ENCODE measurements at regions not wholly inside any gene's neighbourhood (a gene's known extent, or its start where the extent isn't known, plus 50 kb on each side); places are given as distances from the start of the nearest gene placed in this dataset.
"Not testable (repeated sequence)": the region's sequence is repeated elsewhere in the genome, so short reads cannot be mapped to it uniquely, and the experiment has no call there.

- Mint-ChIP-seq H3K27me3 (no peaks in the 10 kb centered on the region), H3K9me3 (peaks cover 19% of the 10 kb centered on the region), H3K36me3 (no peaks in the 10 kb centered on the region), H3K27ac (no peak overlapping the region), H3K4me3 (no peak overlapping the region), H3K4me1 (ENCODE audit: low read depth in 2 of 2) (no peaks in the 10 kb centered on the region)
- DNase-seq (ENCODE audit: low spot score) (no peak), ATAC-seq (no peak)
These were observed 1512.8 kb upstream of the LRRTM3 start for GRCh38 chr10:65413001-65413400.

- no peak overlapping the region for H3K4me3 Mint-ChIP-seq
- no peaks in the 10 kb centered on the region for H3K36me3 Mint-ChIP-seq
- no peak for ATAC-seq
These were observed 1510.5 kb upstream of the LRRTM3 start for GRCh38 chr10:65415318-65415717.

GRCh38 chr10:65416094-65416493, 1509.7 kb upstream of the LRRTM3 start:
- ATAC-seq (no peak), DNase-seq (ENCODE audit: low spot score) (no peak)
- H3K27me3 Mint-ChIP-seq = no peaks in the 10 kb centered on the region
- peaks cover 17% of the 10 kb centered on the region for H3K9me3 Mint-ChIP-seq
- no peaks in the 10 kb centered on the region for H3K4me1 Mint-ChIP-seq (ENCODE audit: low read depth in 2 of 2)
- H3K36me3 Mint-ChIP-seq = no peaks in the 10 kb centered on the region
- no peak overlapping the region for H3K4me3 Mint-ChIP-seq
- H3K27ac Mint-ChIP-seq = no peak overlapping the region

More at GRCh38 chr10:65415318-65415717, 1510.5 kb upstream of the LRRTM3 start:
- Mint-ChIP-seq H3K4me1 (ENCODE audit: low read depth in 2 of 2) (no peaks in the 10 kb centered on the region), H3K27ac (no peak overlapping the region), H3K27me3 (no peaks in the 10 kb centered on the region), H3K9me3 (peaks cover 17% of the 10 kb centered on the region)
- DNase-seq (ENCODE audit: low spot score) = no peak

- H3K36me3 Mint-ChIP-seq = peaks cover 4% of the 10 kb centered on the region
- H3K4me1 Mint-ChIP-seq (ENCODE audit: low read depth in 2 of 2) = no peaks in the 10 kb centered on the region
- peaks cover 31% of the 10 kb centered on the region for H3K9me3 Mint-ChIP-seq
- no peaks in the 10 kb centered on the region for H3K27me3 Mint-ChIP-seq
- no peak for DNase-seq (ENCODE audit: low spot score)
- H3K4me3 Mint-ChIP-seq = no peak overlapping the region
- H3K27ac Mint-ChIP-seq = no peak overlapping the region
- no peak for ATAC-seq
These were observed 1506.2 kb upstream of the LRRTM3 start for GRCh38 chr10:65419629-65420028.

- Mint-ChIP-seq H3K9me3 (peaks cover 23% of the 10 kb centered on the region), H3K4me1 (ENCODE audit: low read depth in 2 of 2) (no peaks in the 10 kb centered on the region)
- no peak for DNase-seq (ENCODE audit: low spot score)
These were observed 1502.8 kb upstream of the LRRTM3 start for GRCh38 chr10:65423043-65423442.

GRCh38 chr10:65429381-65429780, 1496.5 kb upstream of the LRRTM3 start:
- not testable (repeated sequence) for DNase-seq (ENCODE audit: low spot score); H3K9me3 Mint-ChIP-seq; H3K27ac Mint-ChIP-seq; H3K4me3 Mint-ChIP-seq; H3K27me3 Mint-ChIP-seq; H3K36me3 Mint-ChIP-seq; H3K4me1 Mint-ChIP-seq (ENCODE audit: low read depth in 2 of 2); ATAC-seq

More at GRCh38 chr10:65423043-65423442, 1502.8 kb upstream of the LRRTM3 start:
- no peak for ATAC-seq
- H3K36me3 Mint-ChIP-seq = peaks cover 4% of the 10 kb centered on the region
- no peak overlapping the region for H3K27ac Mint-ChIP-seq
- no peaks in the 10 kb centered on the region for H3K27me3 Mint-ChIP-seq
- no peak overlapping the region for H3K4me3 Mint-ChIP-seq

- no peaks in the 10 kb centered on the region for H3K4me1 Mint-ChIP-seq (ENCODE audit: low read depth in 2 of 2)
- no peak for DNase-seq (ENCODE audit: low spot score)
These were observed 1494.9 kb upstream of the LRRTM3 start for GRCh38 chr10:65430979-65431378.

GRCh38 chr10:65470986-65471385, 1454.8 kb upstream of the LRRTM3 start:
- Mint-ChIP-seq H3K27me3 (no peaks in the 10 kb centered on the region), H3K9me3 (peaks cover 17% of the 10 kb centered on the region), H3K27ac (no peak overlapping the region), H3K36me3 (peaks cover 22% of the 10 kb centered on the region), H3K4me3 (no peak overlapping the region), H3K4me1 (ENCODE audit: low read depth in 2 of 2) (no peaks in the 10 kb centered on the region)
- DNase-seq (ENCODE audit: low spot score) (no peak), ATAC-seq (no peak)

More at GRCh38 chr10:65430979-65431378, 1494.9 kb upstream of the LRRTM3 start:
- H3K9me3 Mint-ChIP-seq = peaks cover 8% of the 10 kb centered on the region
- H3K4me3 Mint-ChIP-seq = no peak overlapping the region
- H3K27ac Mint-ChIP-seq = no peak overlapping the region
- no peaks in the 10 kb centered on the region for H3K36me3 Mint-ChIP-seq
- no peak for ATAC-seq
- H3K27me3 Mint-ChIP-seq = no peaks in the 10 kb centered on the region

GRCh38 chr10:65482848-65483247, 1443.0 kb upstream of the LRRTM3 start:
- Mint-ChIP-seq H3K9me3 (peaks cover 11% of the 10 kb centered on the region), H3K36me3 (peaks cover 3% of the 10 kb centered on the region), H3K4me1 (ENCODE audit: low read depth in 2 of 2) (no peaks in the 10 kb centered on the region), H3K27ac (no peak overlapping the region), H3K27me3 (no peaks in the 10 kb centered on the region), H3K4me3 (no peak overlapping the region)
- DNase-seq (ENCODE audit: low spot score) (no peak), ATAC-seq (no peak)

GRCh38 chr10:65491799-65492198, 1434.0 kb upstream of the LRRTM3 start:
- no peaks in the 10 kb centered on the region for H3K27me3 Mint-ChIP-seq
- ATAC-seq (no peak), DNase-seq (ENCODE audit: low spot score) (no peak)
- no peaks in the 10 kb centered on the region for H3K4me1 Mint-ChIP-seq (ENCODE audit: low read depth in 2 of 2)
- peaks cover 10% of the 10 kb centered on the region for H3K36me3 Mint-ChIP-seq
- no peak overlapping the region for H3K27ac Mint-ChIP-seq
- H3K4me3 Mint-ChIP-seq = no peak overlapping the region
- peaks cover 18% of the 10 kb centered on the region for H3K9me3 Mint-ChIP-seq

GRCh38 chr10:65496541-65496940, 1429.3 kb upstream of the LRRTM3 start:
- H3K4me3 Mint-ChIP-seq = no peak overlapping the region
- DNase-seq (ENCODE audit: low spot score) = no peak
- no peaks in the 10 kb centered on the region for H3K4me1 Mint-ChIP-seq (ENCODE audit: low read depth in 2 of 2)

GRCh38 chr10:65497837-65498236, 1428.0 kb upstream of the LRRTM3 start:
- H3K4me1 Mint-ChIP-seq (ENCODE audit: low read depth in 2 of 2) = no peaks in the 10 kb centered on the region
- H3K9me3 Mint-ChIP-seq = peaks cover 8% of the 10 kb centered on the region
- H3K4me3 Mint-ChIP-seq = no peak overlapping the region
- DNase-seq (ENCODE audit: low spot score) (no peak), ATAC-seq (no peak)
- H3K36me3 Mint-ChIP-seq = peaks cover 8% of the 10 kb centered on the region
- H3K27me3 Mint-ChIP-seq = no peaks in the 10 kb centered on the region
- H3K27ac Mint-ChIP-seq = no peak overlapping the region

More at GRCh38 chr10:65496541-65496940, 1429.3 kb upstream of the LRRTM3 start:
- Mint-ChIP-seq H3K9me3 (peaks cover 8% of the 10 kb centered on the region), H3K27ac (no peak overlapping the region), H3K27me3 (no peaks in the 10 kb centered on the region), H3K36me3 (peaks cover 8% of the 10 kb centered on the region)
- ATAC-seq = no peak

GRCh38 chr10:65500716-65501115, 1425.1 kb upstream of the LRRTM3 start:
- no peak for ATAC-seq
- Mint-ChIP-seq H3K36me3 (peaks cover 4% of the 10 kb centered on the region), H3K9me3 (peaks cover 8% of the 10 kb centered on the region), H3K4me3 (no peak overlapping the region), H3K4me1 (ENCODE audit: low read depth in 2 of 2) (no peaks in the 10 kb centered on the region), H3K27ac (no peak overlapping the region), H3K27me3 (no peaks in the 10 kb centered on the region)
- no peak for DNase-seq (ENCODE audit: low spot score)

- H3K4me1 Mint-ChIP-seq (ENCODE audit: low read depth in 2 of 2) = no peaks in the 10 kb centered on the region
- no peak overlapping the region for H3K4me3 Mint-ChIP-seq
- H3K27me3 Mint-ChIP-seq = no peaks in the 10 kb centered on the region
- H3K27ac Mint-ChIP-seq = no peak overlapping the region
- DNase-seq (ENCODE audit: low spot score) = no peak
- ATAC-seq = no peak
- peaks cover 4% of the 10 kb centered on the region for H3K36me3 Mint-ChIP-seq
- peaks cover 6% of the 10 kb centered on the region for H3K9me3 Mint-ChIP-seq
These were observed 1424.6 kb upstream of the LRRTM3 start for GRCh38 chr10:65501259-65501658.

GRCh38 chr10:65518379-65518778, 1407.5 kb upstream of the LRRTM3 start:
- H3K4me3 Mint-ChIP-seq = no peak overlapping the region
- H3K9me3 Mint-ChIP-seq = peaks cover 10% of the 10 kb centered on the region
- H3K4me1 Mint-ChIP-seq (ENCODE audit: low read depth in 2 of 2) = no peaks in the 10 kb centered on the region
- H3K27me3 Mint-ChIP-seq = no peaks in the 10 kb centered on the region
- ATAC-seq (no peak), DNase-seq (ENCODE audit: low spot score) (no peak)
- no peak overlapping the region for H3K27ac Mint-ChIP-seq
- peaks cover 8% of the 10 kb centered on the region for H3K36me3 Mint-ChIP-seq

Data from natural killer cell treated with Interleukin-12 subunit alpha and Interleukin-12 subunit beta and Interleukin-15 and Interleukin-18, amount 100 ng/mL, for 72 hours (primary cell).